Gastroesophageal sphincter (tissue), 3 donors: ENCODE measurements at regions not wholly inside any gene's neighbourhood (a gene's known extent, or its start where the extent isn't known, plus 50 kb on each side); places are given as distances from the start of the nearest gene placed in this dataset.

Experiments
- POLR2A ChIP-seq, 2 donors: fragments of 450-650 bp; IDR thresholded peaks; one replicate each; pipeline ENCODE4 v1.6.1; 2017; ENCODE audit warnings: antibody characterized with exemption in 2 of 2, mild to moderate bottlenecking in 2 of 2, moderate library complexity in 1 of 2
- POLR2AphosphoS5 ChIP-seq: sonication (generic); formaldehyde crosslinking; IDR thresholded peaks from one replicate; pipeline ENCODE4 v1.6.1; 2017; ENCODE audit warnings: antibody characterized with exemption
- TF ChIP-seq, protein P1 (sequence below), 4 experiments: fragments of 200-600 bp in 2 of 4; fragments of 450-650 bp in 2 of 4; sonication (generic) in 1 of 4; IDR thresholded peaks; one replicate each; pipeline ENCODE4 v1.5.1; 2017 to 2019; ENCODE audit warnings: antibody characterized with exemption in 4 of 4, mild to moderate bottlenecking in 2 of 4, moderate library complexity in 2 of 4

DNA sequence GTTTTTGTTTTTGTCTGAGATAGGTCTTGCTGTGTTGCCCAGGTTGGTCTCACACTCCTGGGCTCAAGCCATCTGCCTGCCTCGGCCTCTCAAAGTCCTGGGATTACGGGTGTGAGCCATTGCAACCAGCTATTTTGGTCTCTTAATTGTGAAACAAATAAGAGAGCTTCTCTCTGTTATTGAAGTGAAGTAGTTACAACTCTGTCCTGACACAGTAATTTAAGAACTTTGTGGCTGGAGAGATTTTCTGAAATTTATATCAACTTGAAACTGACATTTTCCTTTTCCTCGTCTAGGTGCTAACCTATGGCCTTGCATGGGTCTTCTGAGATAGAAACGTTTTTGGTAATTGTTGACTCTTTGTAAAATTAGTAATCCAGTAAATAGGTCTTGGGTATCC is 122.1 kb upstream of the DOK5 start:
- TF ChIP-seq, protein P1, sequence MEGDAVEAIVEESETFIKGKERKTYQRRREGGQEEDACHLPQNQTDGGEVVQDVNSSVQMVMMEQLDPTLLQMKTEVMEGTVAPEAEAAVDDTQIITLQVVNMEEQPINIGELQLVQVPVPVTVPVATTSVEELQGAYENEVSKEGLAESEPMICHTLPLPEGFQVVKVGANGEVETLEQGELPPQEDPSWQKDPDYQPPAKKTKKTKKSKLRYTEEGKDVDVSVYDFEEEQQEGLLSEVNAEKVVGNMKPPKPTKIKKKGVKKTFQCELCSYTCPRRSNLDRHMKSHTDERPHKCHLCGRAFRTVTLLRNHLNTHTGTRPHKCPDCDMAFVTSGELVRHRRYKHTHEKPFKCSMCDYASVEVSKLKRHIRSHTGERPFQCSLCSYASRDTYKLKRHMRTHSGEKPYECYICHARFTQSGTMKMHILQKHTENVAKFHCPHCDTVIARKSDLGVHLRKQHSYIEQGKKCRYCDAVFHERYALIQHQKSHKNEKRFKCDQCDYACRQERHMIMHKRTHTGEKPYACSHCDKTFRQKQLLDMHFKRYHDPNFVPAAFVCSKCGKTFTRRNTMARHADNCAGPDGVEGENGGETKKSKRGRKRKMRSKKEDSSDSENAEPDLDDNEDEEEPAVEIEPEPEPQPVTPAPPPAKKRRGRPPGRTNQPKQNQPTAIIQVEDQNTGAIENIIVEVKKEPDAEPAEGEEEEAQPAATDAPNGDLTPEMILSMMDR (IDR thresholded peaks at IDR 0.05) = no peak
- no peak for TF ChIP-seq POLR2A (IDR thresholded peaks at IDR 0.05)
- TF ChIP-seq POLR2AphosphoS5 = no peak
